Right lobe of liver (tissue), 6 donors: ENCODE measurements at regions not wholly inside any gene's neighbourhood (a gene's known extent, or its start where the extent isn't known, plus 50 kb on each side); places are given as distances from the start of the nearest gene placed in this dataset.

Experiments
- ATAC-seq, 4 donors: fragments of 200-7000 bp; cut with Tn5 transposase; one replicate each; pipeline ENCODE4 v1.9.1; 2020; ENCODE audit warnings: mild to moderate bottlenecking in 4 of 4, moderate library complexity in 4 of 4
- DNase-seq, 3 donors: peaks; one replicate each; pipeline ENCODE4 v3.0.0-alpha.2; 2020
- H3K27ac ChIP-seq, 3 donors: fragments of 200-600 bp; one replicate each; pipeline ENCODE4 v1.8.0; 2022
- H3K27me3 ChIP-seq, 2 donors: fragments of 200-600 bp; one replicate each; pipeline ENCODE4 v1.8.0; 2022
- H3K36me3 ChIP-seq, 4 donors: fragments of 200-600 bp; sonication (generic) in 1 of 4; one replicate each; pipeline versions ENCODE4 v1.5.1 to v1.8.0; 2017 to 2022; ENCODE audit warnings: control low read depth in 1 of 4
- H3K4me1 ChIP-seq, 4 donors: fragments of 200-600 bp; sonication (generic) in 1 of 4; one replicate each; pipeline versions ENCODE4 v1.5.1 to v1.8.0; 2017 to 2022; ENCODE audit warnings: control low read depth in 1 of 4
- H3K4me3 ChIP-seq, 3 donors: fragments of 200-600 bp; one replicate each; pipeline ENCODE4 v1.8.0; 2022
- H3K9me3 ChIP-seq, 4 donors: fragments of 200-600 bp; sonication (generic) in 1 of 4; one replicate each; pipeline versions ENCODE4 v1.5.1 to v1.8.0; 2017 to 2022; ENCODE audit warnings: control low read depth in 1 of 4
- CTCF ChIP-seq, 4 donors: fragments of 200-600 bp in 3 of 4; fragments of 450-650 bp in 1 of 4; IDR thresholded peaks; one replicate each; pipeline versions ENCODE4 v1.5.1 to v1.8.0; 2016 to 2022; ENCODE audit warnings: antibody characterized with exemption in 4 of 4, mild to moderate bottlenecking in 2 of 4
- POLR2A ChIP-seq: fragments of 450-650 bp; IDR thresholded peaks from one replicate; pipeline ENCODE4 v1.6.1; 2017; ENCODE audit warnings: antibody characterized with exemption, mild to moderate bottlenecking
- WGBS: methylation state at CpG from one replicate; pipeline ENCODE4 v1.1.6; 2018; ENCODE audit warnings: low coverage, low lambda C conversion rate; ENCODE audit not compliant: insufficient coverage; ENCODE audit errors: missing lambda C conversion rate; 5-methylcytosine and 5-hydroxymethylcytosine counted together
- intact Hi-C, 2 donors: fragments of 100-400 bp; cut with DNase I; formaldehyde crosslinking; loops; one replicate each; pipeline versions ENCODE4 v1.11.2 to v1.14.1; 2022
- donor health status: DM: no; HTN: yes; CAD: no.
- donor health status: DM: no; HTN: no; CAD: no.
- donor health status: DM: no; HTN: no; CAD: no.
- donor health status: DM: no; HTN: yes; CAD: no.
- donor health status: DM: no; HTN: yes; CAD: no.

DNA sequence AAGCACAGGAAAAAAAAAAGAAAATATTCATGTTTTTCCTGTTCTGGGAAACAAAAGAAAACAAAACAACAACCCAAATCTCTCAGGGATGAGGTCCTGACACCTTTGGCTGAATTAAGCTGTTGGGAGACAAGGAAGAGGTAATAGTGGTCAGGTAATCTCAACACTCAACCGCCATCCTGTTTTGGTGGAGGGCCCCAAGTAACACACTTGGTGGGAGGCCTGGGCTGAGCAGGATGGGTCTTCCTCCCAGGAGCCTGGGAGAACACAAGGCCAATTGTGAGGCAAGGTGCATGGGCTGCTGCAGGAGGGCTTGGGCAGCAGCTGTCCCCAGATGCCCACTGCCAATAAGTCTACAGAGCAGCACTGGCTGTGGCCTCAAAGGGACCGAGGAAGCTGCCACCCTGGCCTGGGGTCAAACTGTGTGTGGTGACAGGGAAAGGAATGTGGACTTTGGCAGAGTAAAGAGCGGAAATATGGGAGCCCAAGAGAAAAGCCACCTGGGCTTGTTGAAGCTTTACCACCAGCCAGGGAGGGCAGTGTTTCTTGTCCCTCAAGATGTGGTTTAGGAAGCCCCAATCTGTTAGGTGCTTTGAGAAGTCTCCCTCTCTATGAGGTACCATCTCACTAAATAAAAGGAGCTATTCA, 93.5 kb upstream of the SLC25A13 start:
- DNase-seq, result peak; percentile 83 to 91 (median 91)

GRCh38 chr7:96414931-96415292, 93.0 kb upstream of the SLC25A13 start:
- H3K4me1 ChIP-seq, result peaks cover 0 to 28% (median 14%) of the 10 kb centered on the region in 4 donors
- intact Hi-C loops, result no loop called here
- ATAC-seq (peak; percentile 72 to 87 (median 83)), DNase-seq (peak; percentile 27 to 65 (median 39))
- peak; percentile 54 to 93 (median 75) for TF ChIP-seq CTCF (IDR thresholded peaks at IDR 0.05)
- no peak for TF ChIP-seq POLR2A
- H3K27ac ChIP-seq, result peak overlapping the region in 1 of 3 donors; percentile 68
- WGBS, result 6% methylated on average over 3 of the region's 3 CpGs
- no peak overlapping the region for H3K4me3 ChIP-seq
- no peaks in the 10 kb centered on the region for H3K27me3 ChIP-seq
- no peaks in the 10 kb centered on the region for H3K36me3 ChIP-seq
- H3K9me3 ChIP-seq, result no peaks in the 10 kb centered on the region

More for the DNA sequence above, 93.5 kb upstream of the SLC25A13 start:
- ATAC-seq, result peak; percentile 93 to 98 (median 96)
- intact Hi-C loops, result no loop called here
- H3K36me3 ChIP-seq, result no peaks in the 10 kb centered on the region
- TF ChIP-seq POLR2A, result no peak
- no peak for TF ChIP-seq CTCF (IDR thresholded peaks at IDR 0.05)
- H3K4me3 ChIP-seq, result no peak overlapping the region
- no peaks in the 10 kb centered on the region for H3K9me3 ChIP-seq
- H3K27ac ChIP-seq, result peak overlapping the region in 2 of 3 donors; percentile 51 to 68
- no peaks in the 10 kb centered on the region for H3K27me3 ChIP-seq
- peaks cover 0 to 28% (median 14%) of the 10 kb centered on the region in 4 donors for H3K4me1 ChIP-seq
- 45% methylated on average over 3 of the region's 3 CpGs for WGBS

DNA sequence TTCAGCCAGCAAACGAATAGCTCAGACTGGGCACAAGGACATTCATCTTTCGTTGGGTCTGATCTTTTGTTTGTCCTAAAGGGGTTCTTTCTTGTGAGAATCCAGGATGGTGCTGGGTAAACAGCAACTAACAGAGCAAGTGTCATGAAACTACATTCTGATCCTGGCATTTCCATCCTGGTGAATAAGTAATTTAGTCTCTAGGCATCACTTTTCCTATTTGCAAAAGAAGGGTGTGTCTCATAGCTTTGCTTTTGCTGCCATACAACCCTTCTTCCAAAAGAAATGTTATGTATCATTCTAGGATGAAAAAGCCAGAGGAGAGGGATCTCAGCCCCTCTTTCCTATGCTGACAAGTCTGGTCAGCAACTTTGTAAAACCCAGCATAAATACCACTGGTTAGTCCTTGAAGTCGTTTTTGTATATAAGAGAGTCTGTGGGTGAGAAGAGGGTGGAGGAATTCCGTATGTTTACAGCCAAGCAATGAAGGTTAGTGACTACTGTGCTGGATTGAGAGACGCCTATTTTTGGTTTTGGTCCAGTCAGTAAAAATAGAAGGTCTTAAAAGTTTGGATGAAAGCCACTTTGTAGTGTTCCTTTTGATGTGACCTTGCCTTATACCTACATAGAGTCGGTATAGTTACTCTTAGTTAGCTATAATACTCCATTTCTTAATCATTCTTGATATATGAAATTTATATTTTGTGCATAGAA, 88.4 kb upstream of the SLC25A13 start:
- no peak for DNase-seq
- no peaks in the 10 kb centered on the region for H3K9me3 ChIP-seq
- peaks cover 0 to 3% (median 1%) of the 10 kb centered on the region in 4 donors for H3K4me1 ChIP-seq
- no peaks in the 10 kb centered on the region for H3K27me3 ChIP-seq
- 74% methylated on average over 6 of the region's 6 CpGs for WGBS
- no peak overlapping the region for H3K27ac ChIP-seq
- H3K36me3 ChIP-seq, result no peaks in the 10 kb centered on the region
- ATAC-seq, result no peak
- intact Hi-C loops, result no loop called here
- TF ChIP-seq POLR2A (no peak), CTCF (IDR thresholded peaks at IDR 0.05) (no peak)
- H3K4me3 ChIP-seq, result no peak overlapping the region

DNA sequence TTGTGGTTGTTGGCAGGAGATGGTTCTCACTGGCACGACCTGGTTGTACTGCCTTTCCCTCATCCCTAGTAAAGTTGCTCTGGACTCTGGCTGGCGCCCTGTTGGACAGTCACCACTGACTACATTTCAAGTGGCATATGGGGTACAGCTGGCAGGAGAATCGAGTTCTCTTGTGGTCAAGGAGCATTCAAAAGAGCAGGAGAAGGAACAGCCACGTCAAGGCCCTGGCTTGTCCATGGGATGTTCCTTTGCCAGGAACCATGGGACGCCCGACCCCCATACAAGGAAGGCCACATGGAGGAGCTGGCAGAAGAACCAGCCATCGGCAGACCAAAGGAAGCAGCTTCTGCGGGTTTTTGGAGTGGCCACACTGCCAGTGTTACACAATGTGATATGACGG, 87.0 kb upstream of the SLC25A13 start:
- Histone ChIP-seq H3K4me3 (no peak overlapping the region), H3K9me3 (no peaks in the 10 kb centered on the region), H3K27me3 (no peaks in the 10 kb centered on the region), H3K27ac (no peak overlapping the region), H3K4me1 (no peaks in the 10 kb centered on the region), H3K36me3 (no peaks in the 10 kb centered on the region)
- ATAC-seq (no peak), DNase-seq (no peak)
- intact Hi-C loops, result no loop called here
- no peak for TF ChIP-seq POLR2A
- TF ChIP-seq CTCF (IDR thresholded peaks at IDR 0.05), result no peak
- WGBS, result 73% methylated on average over 7 of the region's 9 CpGs
